ENCODE measurements at regions not wholly inside any gene's neighbourhood (a gene's known extent, or its start where the extent isn't known, plus 50 kb on each side); places are given as distances from the start of the nearest gene placed in this dataset.
"Not testable (repeated sequence)": the region's sequence is repeated elsewhere in the genome, so short reads cannot be mapped to it uniquely, and the experiment has no call there.

- DNase-seq (ENCODE audit: low read depth, low spot score) = no peak
- in situ Hi-C loops (cut with HindIII; ENCODE audit: low pct_unique_long_range_greater_than_20kb, low sequenced_read_pairs) = no loop called here
Measured at GRCh38 chr12:33926095-33926494, 96.2 kb upstream of the ALG10 start.

DNA sequence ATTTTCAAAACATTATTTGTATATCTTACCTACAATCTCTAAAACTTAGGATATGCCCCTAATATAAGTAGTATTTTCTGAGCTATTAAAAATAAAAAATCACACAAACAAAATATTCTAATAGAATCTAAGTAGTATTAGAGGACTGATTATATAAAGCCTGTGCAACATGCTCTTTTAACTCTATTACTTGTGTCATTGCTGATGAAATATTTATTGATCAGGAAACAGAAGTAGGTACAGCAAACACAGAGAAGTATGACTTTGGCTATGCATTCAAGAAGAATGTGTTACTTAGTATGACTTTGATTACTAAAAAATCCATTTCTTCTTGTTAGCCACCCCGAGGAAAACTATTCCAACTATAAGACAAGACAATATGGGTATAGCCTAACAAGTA, 84.6 kb upstream of the ALG10 start:
- in situ Hi-C loops (cut with HindIII; ENCODE audit: low pct_unique_long_range_greater_than_20kb, low sequenced_read_pairs); DNase-seq (ENCODE audit: low read depth, low spot score): not testable (repeated sequence)

DNA sequence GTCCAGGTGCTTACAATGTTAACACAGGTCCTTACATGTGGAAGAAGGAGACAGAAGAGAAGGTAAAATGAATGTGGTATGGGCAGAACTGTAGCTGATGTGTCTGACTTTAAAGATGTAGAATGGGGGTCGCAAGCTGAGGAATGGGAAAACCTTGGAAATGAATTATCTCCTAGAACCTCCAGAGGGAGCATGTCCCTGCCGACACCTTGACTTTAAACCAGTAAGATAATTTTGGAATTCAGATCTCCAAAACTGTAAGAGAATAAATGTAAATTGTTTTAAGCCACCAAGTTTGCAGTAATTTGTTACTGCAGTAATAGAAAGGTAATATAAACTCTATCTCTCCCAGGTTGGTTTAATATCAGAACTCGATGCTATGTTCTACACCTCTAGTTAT, 80.1 kb upstream of the ALG10 start:
- in situ Hi-C loops (cut with HindIII; ENCODE audit: low pct_unique_long_range_greater_than_20kb, low sequenced_read_pairs) = no loop called here
- DNase-seq (ENCODE audit: low read depth, low spot score) = no peak

DNA sequence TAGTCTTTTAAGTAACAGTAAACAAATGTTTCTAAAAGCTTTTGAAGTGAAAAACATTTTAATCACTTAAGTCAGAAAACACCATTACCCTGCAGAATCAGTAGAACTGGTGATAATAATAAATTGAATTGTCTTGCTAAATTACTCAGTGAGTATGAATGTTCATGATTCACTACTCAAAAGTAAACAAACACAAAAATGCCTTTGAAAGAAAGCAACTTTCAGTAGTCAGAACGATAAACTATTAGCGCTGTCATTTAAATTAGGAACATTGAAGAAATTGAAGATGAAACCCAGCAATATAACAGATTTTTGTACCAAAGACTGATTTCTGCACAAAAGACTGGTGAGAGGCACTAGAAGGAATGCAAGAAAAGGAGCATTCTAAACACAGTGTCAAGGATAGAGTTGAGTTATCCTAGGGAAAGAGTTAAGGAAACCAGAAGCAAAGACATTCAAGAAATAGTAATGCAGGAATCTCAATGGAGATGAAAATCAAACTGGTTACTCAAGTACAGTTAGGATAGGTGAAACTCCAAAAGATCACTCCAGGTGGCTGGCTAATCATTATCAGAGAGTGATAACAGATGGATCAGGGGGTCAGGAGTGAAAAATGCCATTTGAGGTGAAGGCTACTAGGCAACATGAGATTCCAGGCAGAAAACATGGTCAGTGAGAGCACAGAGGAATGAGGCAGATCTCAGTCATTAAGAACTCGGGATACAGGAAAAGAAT, 77.4 kb upstream of the ALG10 start:
- no peak for DNase-seq (ENCODE audit: low read depth, low spot score)
- in situ Hi-C loops (cut with HindIII; ENCODE audit: low pct_unique_long_range_greater_than_20kb, low sequenced_read_pairs) = no loop called here

DNA sequence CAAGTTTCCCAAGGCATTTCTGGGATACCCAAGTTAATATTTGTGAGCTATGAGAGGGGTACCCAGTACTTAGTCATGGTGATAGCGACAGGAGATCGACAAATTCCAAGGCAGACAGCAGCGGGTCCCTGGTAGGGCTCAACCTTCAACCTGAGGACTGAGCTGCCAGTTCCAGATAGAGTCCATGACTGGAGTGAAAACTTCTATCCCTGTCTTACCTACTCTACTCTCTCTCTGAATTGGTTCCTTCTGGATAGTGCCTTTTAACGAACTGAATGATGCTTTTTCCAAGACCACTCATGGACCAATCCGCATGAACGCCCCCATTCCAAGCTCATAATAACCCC, 76.9 kb upstream of the ALG10 start:
- in situ Hi-C loops (cut with HindIII; ENCODE audit: low pct_unique_long_range_greater_than_20kb, low sequenced_read_pairs) = no loop called here
- DNase-seq (ENCODE audit: low read depth, low spot score) = no peak

DNA sequence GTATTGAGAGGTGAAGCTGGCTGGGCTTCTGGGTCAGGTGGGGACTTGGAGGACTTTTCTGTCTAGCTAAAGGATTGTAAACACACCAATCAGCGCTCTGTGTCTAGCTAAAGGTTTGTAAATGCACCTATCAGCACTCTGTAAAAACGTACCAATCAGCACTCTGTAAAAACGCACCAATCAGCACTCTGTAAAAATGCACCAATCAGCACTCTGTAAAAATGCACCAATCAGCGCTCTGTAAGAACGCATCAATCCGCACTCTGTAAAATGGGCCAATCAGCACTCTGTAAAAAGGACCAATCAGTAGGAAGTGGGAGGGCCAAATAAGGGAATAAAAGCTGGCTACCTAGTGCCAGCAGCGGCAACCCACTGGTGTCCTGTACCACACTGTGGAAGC, 56.1 kb upstream of the ALG10 start:
- in situ Hi-C loops (cut with HindIII; ENCODE audit: low pct_unique_long_range_greater_than_20kb, low sequenced_read_pairs); DNase-seq (ENCODE audit: low read depth, low spot score): not testable (repeated sequence)

GRCh38 chr12:33967760-33968159, 54.5 kb upstream of the ALG10 start:
- in situ Hi-C loops (cut with HindIII; ENCODE audit: low pct_unique_long_range_greater_than_20kb, low sequenced_read_pairs) = no loop called here
- DNase-seq (ENCODE audit: low read depth, low spot score) = no peak

Small RNAs in the stretch of these regions (small RNA-seq; reads per million reads assigned to genes)
- gene RNU6-400P (0 reads per million in 2 experiments), gene RNU6-472P (0 reads per million in 2 experiments)
